KOPT-K1 (cell line): ENCODE measurements at regions not wholly inside any gene's neighbourhood (a gene's known extent, or its start where the extent isn't known, plus 50 kb on each side); places are given as distances from the start of the nearest gene placed in this dataset.

ENCODE experiments used
- H3K27ac ChIP-seq: fragments of 200-600 bp; sonication (generic); 2 replicates; pipeline ENCODE4 v1.5.1; 2016; ENCODE audit warnings: antibody characterized with exemption, mild to moderate bottlenecking, low read depth, low read length; ENCODE audit not compliant: poor library complexity, severe bottlenecking
- H3K36me3 ChIP-seq: fragments of 200-600 bp; sonication (generic); 2 replicates; pipeline ENCODE4 v1.5.1; 2017; ENCODE audit warnings: antibody characterized with exemption, mild to moderate bottlenecking, low read length, moderate library complexity; ENCODE audit not compliant: insufficient read depth
- H3K9me3 ChIP-seq: fragments of 200-600 bp; sonication (generic); 2 replicates; pipeline ENCODE4 v1.5.1; 2017; ENCODE audit warnings: antibody characterized with exemption, low read length, mild to moderate bottlenecking; ENCODE audit not compliant: insufficient read depth, poor library complexity, severe bottlenecking

DNA sequence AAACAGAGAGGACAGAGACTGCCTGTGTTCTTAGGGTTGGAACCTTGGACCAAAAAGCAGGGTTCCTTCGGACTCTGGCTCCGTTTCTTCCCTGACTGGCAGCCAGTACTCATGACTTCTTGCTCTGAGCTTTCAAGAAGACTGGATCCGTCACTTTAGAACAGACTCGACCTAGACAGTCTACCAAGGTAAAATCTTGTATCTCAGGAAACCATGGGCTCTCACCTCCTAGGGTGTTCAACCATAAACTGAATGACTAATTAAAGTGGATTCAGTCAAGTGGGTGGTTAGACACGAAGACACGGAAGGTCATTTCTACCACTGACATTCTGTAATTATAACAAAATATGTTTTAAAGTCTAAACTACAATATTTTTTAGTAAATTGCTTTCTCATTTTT is 153.8 kb upstream of the SLC39A10 start:
- H3K36me3 ChIP-seq: no peaks in the 10 kb centered on the region
- peaks cover 16% of the 10 kb centered on the region for H3K9me3 ChIP-seq
- no peak overlapping the region for H3K27ac ChIP-seq

DNA sequence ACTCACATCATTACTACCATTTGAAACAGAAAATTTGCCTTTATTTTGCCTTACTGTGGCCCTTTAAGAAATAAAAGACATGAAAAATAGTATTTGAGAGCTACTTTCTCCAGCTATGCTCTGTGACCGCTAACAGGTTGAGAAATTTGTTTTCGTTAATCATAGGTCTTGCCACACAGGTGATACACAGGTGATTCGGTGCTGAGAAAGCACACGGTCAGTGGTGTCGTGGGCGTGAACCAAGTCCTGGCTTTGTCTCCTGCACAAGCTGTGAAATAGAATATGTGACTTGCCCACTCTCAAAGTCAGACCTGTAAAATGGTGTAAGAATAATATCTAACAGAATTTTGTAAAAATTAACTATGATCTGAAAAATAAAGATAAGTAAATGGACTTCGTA is 155.3 kb upstream of the SLC39A10 start:
- no peaks in the 10 kb centered on the region for H3K36me3 ChIP-seq
- H3K27ac ChIP-seq: no peak overlapping the region
- peaks cover 2% of the 10 kb centered on the region for H3K9me3 ChIP-seq

DNA sequence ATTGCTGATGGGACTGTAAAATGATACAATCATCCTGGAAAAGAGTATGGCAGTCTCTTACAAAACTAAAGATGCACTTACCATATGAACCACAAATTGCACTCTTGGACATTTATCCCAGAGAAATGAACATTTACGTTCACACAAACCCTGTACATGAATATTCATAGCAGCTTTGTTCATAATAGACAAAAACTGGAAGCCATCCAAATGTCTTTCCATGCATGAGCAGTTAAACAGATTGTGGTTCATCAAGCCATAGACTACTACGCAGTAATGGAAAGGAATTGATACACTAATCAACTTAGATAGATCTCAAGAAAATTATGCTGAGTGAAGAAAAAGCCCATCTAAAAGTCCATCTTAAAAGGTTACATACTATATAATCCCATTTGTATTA is 156.1 kb upstream of the SLC39A10 start:
- Histone ChIP-seq H3K27ac (no peak overlapping the region), H3K9me3 (no peaks in the 10 kb centered on the region), H3K36me3 (no peaks in the 10 kb centered on the region)

DNA sequence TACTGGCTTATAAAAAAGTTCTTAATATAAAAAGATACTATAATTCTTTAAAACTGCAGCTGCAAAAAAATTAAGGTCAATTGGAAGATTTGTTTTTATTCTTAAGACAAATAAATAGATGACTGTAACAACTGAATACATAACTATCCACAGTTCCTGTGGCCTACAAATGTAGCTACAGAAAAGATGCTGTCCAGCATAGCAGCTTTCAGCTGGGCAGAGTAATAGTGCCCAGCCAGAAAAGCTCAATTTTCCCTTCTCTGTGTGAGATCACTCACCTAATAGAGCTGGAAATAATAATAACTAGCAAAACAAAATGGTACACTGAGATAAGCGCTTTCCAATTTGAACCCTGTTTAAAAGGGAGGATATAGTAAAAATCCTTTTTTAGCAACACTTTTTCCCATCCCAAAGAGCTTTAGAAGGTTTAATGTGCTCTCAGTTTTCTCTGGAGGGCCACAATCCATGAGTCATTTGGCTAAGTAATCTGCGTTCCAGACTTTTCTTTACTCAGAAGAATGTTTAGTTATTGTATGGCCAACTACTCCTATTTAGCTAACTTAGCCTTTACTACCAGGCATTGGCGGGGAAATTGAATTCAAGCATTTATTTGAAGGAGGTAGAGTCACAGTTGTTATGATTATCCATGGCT is 158.1 kb upstream of the SLC39A10 start:
- H3K9me3 ChIP-seq: no peaks in the 10 kb centered on the region
- H3K36me3 ChIP-seq: no peaks in the 10 kb centered on the region
- H3K27ac ChIP-seq: no peak overlapping the region

DNA sequence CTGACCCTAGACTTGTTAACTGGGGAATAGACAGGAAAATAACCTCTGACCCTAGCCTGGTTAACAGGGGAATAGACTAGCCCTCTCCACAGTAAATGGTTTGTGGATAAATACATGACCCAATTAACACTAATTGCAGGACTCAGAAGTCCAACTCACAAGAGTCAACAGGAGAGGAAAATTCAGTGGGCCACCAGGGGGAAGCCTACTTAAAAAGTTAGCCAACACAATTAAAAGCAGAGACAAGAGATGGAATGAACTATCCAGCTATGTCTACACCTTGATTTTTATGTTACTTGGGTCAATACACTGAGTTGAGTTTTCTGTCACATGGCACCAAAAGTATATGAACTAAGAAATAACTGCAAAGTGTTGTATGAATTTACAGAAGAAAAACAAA is 158.8 kb upstream of the SLC39A10 start:
- Histone ChIP-seq H3K36me3 (no peaks in the 10 kb centered on the region), H3K27ac (no peak overlapping the region), H3K9me3 (peaks cover 4% of the 10 kb centered on the region)

DNA sequence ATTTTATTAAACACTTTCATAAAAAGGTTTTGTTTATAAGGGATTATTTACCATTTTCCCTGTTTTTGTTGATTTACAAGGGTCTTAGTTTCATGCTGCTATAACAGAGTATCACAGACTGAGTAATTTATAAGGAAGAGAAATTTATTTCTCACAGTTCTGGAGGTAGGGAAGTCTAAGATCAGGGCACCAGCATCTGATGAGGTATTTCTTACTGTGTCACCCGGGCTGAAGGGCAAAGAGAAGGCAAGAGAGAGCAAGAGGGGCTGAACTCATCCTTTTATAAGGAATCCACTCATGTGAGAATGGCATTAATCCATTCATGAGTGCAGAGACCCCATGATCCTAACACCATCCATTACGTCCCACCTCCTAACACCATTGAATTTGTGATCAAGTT is 160.0 kb upstream of the SLC39A10 start:
- H3K9me3 ChIP-seq: peaks cover 4% of the 10 kb centered on the region
- H3K36me3 ChIP-seq: no peaks in the 10 kb centered on the region
- H3K27ac ChIP-seq: no peak overlapping the region

DNA sequence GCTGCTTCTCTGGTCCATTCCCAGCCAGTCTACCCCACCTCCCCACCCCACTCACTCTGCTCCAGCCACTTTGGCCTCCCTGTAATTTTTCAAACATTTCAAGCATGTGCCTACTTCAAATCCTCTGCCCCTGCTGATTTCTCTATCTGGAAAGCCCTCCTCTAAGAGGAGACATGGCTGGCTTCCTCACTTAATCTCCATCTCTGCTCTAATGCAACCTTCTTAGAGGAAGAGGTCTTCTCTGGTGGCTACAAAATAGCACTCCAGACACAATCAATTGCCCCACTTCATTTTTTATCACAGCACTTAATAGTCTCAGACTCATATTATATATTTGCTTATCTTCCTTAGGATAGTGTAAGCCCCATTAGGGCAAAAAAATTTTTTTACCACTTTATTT is 161.1 kb upstream of the SLC39A10 start:
- Histone ChIP-seq H3K36me3 (no peaks in the 10 kb centered on the region), H3K27ac (peak overlapping the region; percentile 40), H3K9me3 (peaks cover 4% of the 10 kb centered on the region)

DNA sequence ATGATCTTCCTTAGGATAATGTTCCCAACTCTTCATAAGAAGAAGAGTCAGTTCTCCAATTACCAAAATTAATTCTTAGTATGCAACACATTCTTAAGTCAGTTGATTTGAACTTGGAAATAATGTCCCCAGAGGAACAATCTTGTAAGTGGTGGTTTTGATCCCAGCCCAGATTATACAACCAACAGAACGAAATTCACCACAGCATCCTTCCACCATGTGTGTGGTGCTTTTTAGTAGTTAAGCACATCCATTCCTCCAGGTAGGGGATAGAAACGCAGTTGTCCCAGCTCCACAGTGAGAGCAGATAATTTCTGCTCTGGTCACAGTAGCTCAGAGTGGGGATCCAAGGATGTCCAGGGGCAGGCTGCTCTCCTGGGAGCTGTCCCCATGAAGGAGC is 161.7 kb upstream of the SLC39A10 start:
- peak overlapping the region; percentile 40 for H3K27ac ChIP-seq
- H3K9me3 ChIP-seq: peaks cover 4% of the 10 kb centered on the region
- no peaks in the 10 kb centered on the region for H3K36me3 ChIP-seq

DNA sequence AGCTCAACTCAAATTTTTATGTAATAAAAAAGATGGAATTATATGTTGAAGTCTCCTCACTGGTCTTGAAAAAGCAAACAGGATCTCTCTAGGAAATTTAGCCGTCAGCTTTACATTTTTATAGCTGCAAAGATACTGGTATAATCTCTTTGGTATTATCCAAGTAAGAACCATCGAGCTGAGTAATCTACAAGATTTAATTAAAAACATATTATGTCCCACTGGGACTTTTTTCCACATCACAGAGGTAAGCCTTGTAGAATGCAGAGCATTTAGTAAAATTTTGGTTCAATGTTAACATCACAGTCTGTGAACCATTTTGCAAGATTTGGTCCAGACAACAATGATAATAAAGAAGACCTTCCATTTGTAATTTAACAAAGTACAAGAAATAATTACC is 162.6 kb upstream of the SLC39A10 start:
- H3K36me3 ChIP-seq: no peaks in the 10 kb centered on the region
- H3K27ac ChIP-seq: no peak overlapping the region
- peaks cover 4% of the 10 kb centered on the region for H3K9me3 ChIP-seq

DNA sequence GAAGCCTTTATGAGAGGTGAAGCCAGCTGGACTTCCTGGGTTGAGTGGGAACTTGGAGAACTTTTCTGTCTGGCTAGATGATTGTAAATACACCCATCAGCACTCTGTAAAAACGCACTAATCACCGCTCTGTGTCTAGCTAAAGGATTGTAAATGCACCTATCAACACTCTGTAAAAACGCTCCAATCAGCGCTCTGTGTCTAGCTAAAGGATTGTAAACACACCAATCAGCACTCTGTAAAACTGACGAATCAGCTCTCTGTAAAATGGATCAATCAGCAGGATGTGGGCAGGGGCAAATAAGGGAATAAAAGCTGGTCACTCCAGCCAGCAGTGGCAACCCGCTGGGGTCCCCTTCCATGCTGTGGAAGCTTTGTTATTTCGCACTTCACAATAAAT is 163.6 kb upstream of the SLC39A10 start:
- Histone ChIP-seq H3K9me3 (peaks cover 4% of the 10 kb centered on the region), H3K36me3 (no peaks in the 10 kb centered on the region), H3K27ac (no peak overlapping the region)

DNA sequence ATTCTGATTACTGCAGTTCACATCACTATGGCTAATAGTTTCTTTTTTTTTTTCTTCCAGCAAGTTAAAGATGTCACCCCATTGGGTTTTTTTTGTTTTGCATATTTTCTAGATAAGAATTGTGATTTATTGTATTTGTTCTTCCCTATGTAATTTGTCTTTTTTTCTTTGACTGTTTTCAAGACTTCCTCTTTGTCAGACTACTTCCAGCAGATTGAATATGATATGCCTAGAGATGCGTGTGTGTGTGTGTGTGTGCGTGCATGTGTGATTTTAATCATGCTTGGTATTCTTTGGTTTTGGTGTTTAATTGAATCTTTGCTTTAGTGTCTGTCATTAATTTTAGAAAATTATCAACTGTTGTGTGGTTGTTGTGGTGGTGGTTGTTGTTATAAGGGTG is 166.7 kb upstream of the SLC39A10 start:
- Histone ChIP-seq H3K27ac (no peak overlapping the region), H3K36me3 (no peaks in the 10 kb centered on the region), H3K9me3 (peaks cover 4% of the 10 kb centered on the region)

DNA sequence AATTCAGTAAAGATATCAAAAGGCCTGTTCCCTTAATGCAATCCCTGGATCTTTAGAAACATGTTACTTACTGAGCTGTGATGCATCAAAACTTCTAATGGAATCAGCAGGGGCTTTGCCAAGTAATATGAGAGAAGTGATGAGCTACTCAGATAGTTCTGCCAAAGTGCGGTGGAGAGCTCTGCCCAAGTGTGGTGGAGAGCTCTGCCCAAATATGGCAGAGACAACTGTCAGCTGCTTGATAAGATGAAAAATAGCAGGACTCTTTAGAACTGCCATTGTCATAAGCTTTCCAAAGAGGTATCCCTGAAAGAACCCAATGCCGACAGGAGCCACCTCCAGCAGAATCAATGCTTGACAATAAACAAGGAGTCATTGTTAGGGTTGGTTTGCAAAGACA is 167.9 kb upstream of the SLC39A10 start:
- H3K36me3 ChIP-seq: no peaks in the 10 kb centered on the region
- peak overlapping the region; percentile 91 for H3K27ac ChIP-seq
- peaks cover 4% of the 10 kb centered on the region for H3K9me3 ChIP-seq

DNA sequence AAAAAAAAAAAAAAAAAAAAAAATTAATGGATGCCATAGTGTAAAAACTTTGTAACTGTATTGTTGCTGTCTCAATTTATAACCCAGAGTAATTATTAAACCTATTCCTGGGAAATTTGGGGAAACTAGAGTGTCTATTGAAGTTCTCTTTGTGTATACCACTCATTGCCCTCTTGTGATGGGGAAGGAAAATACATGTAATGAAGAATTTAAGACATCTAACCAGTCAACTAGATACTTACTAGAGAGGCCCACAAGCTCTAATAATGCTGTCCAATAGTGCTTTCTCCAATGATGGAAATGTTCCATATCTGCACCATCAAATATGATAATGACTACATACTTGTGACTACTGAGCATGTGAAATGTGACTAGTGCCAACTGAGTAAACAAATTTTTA is 168.5 kb upstream of the SLC39A10 start:
- no peaks in the 10 kb centered on the region for H3K36me3 ChIP-seq
- H3K27ac ChIP-seq: peak overlapping the region; percentile 91
- peaks cover 4% of the 10 kb centered on the region for H3K9me3 ChIP-seq

DNA sequence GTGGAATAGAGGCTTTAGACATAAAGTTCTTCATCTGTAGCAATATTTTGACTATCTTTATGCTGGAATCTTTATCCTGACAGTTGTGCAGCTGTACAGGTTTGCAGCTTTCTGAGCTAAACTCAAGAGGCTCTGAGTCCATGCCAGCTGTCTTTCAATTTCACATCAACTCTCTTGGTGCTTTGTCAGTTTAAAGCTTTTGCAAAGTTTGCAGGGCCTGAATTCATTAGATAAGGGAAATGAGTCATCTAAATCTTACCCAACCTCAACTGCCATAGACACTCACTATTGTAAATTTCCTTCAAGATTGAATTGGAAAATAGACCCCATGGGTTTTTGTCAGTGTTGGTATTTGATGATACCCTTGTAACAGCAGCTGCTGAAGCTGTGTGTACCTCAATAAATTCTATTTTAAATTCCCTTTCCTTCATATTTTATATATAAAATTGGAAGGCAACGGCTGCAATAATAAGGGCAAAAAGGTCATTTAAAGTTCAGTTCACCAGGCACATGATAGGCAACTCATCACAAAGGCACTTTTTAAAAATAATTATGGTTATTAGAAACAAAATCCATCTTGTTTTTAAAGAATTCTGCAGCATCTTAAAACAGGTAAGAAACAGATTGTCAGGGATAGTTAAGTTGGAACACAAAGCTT is 169.9 kb upstream of the SLC39A10 start:
- H3K9me3 ChIP-seq: no peaks in the 10 kb centered on the region
- peak overlapping the region; percentile 91 for H3K27ac ChIP-seq
- H3K36me3 ChIP-seq: no peaks in the 10 kb centered on the region

DNA sequence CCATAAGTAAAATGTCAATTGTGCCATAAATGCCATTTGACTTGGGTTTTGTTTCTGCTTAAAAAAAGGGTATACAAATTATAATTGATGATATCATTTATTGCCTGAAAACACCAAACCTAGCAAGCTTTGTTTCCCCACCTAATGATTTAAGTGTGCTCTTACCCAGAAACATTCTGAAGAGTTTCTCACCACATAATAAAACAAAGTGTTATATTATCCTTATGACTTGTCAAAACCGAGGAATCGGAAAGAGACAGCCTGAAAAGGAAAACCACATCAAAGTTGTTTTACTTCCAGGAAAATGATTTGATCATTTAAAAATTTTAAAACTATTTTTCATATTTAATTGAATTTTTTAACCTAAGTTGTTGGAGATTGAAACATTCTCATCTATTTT is 170.5 kb upstream of the SLC39A10 start:
- Histone ChIP-seq H3K27ac (peak overlapping the region; percentile 91), H3K9me3 (no peaks in the 10 kb centered on the region), H3K36me3 (no peaks in the 10 kb centered on the region)

DNA sequence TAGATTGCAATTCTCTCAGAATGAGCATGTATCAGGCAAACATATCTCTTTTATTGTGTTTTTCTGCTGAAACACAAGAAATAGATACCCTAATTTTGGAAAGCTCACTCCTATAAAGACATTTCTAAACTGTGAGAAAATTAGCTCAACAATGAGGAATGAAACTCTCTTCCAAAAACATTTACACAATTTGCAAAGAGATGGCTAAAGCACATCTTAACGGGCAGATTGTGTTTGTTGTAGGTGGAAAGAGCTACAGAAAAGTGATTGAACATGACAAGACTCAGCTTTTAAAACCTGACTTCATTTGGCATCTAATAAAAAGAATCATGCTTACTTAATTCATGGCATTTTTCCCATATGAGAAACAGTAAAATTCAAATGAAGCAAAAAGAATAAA is 175.0 kb upstream of the SLC39A10 start:
- H3K36me3 ChIP-seq: no peaks in the 10 kb centered on the region
- H3K27ac ChIP-seq: no peak overlapping the region
- H3K9me3 ChIP-seq: no peaks in the 10 kb centered on the region
